Sigmoid colon (tissue), 6 donors: ENCODE measurements at regions not wholly inside any gene's neighbourhood (a gene's known extent, or its start where the extent isn't known, plus 50 kb on each side); places are given as distances from the start of the nearest gene placed in this dataset.

Source experiments
- DNase-seq: peaks from one replicate; pipeline ENCODE4 v3.0.0-alpha.2; 2019
- H3K27ac ChIP-seq, 4 donors: fragments of 200-600 bp; sonication (generic); one replicate each; pipeline ENCODE4 v1.5.1; 2016 to 2019; ENCODE audit warnings: mild to moderate bottlenecking in 1 of 4
- H3K27me3 ChIP-seq, 3 donors: fragments of 200-600 bp; sonication (generic); one replicate each; pipeline ENCODE4 v1.5.1; 2019; ENCODE audit warnings: mild to moderate bottlenecking in 1 of 3
- H3K36me3 ChIP-seq, 4 donors: fragments of 200-600 bp; sonication (generic); one replicate each; pipeline ENCODE4 v1.5.1; 2016 to 2019
- H3K4me1 ChIP-seq, 4 donors: fragments of 200-600 bp; sonication (generic); one replicate each; pipeline ENCODE4 v1.5.1; 2017 to 2019
- H3K4me3 ChIP-seq, 4 donors: fragments of 200-600 bp; sonication (generic); one replicate each; pipeline ENCODE4 v1.5.1; 2017 to 2019; ENCODE audit warnings: mild to moderate bottlenecking in 2 of 4, moderate library complexity in 1 of 4
- H3K9me3 ChIP-seq, 4 donors: fragments of 200-600 bp in 3 of 4; sonication (generic) in 3 of 4; one replicate each; pipeline versions ENCODE4 v1.5.1 to v1.6.1; 2013 to 2019
- EP300 ChIP-seq, 4 donors: sonication (generic); formaldehyde crosslinking; IDR thresholded peaks; one replicate each; pipeline ENCODE4 v1.6.1; 2017; ENCODE audit warnings: antibody characterized with exemption in 4 of 4
- POLR2A ChIP-seq, 2 donors: fragments of 450-650 bp; IDR thresholded peaks; one replicate each; pipeline ENCODE4 v1.6.1; 2016; ENCODE audit warnings: antibody characterized with exemption in 2 of 2, mild to moderate bottlenecking in 2 of 2, moderate library complexity in 2 of 2
- POLR2AphosphoS5 ChIP-seq, 4 donors: sonication (generic); formaldehyde crosslinking; IDR thresholded peaks; one replicate each; pipeline ENCODE4 v1.6.1; 2017; ENCODE audit warnings: antibody characterized with exemption in 4 of 4
- WGBS, 2 donors: extraction: QIAGEN DNeasy Blood & Tissue Kit; methylation state at CpG; one replicate each; pipeline ENCODE4 v1.1.7; 2013; 5-methylcytosine and 5-hydroxymethylcytosine counted together
- intact Hi-C: fragments of 100-400 bp; cut with DNase I; formaldehyde crosslinking; loops from one replicate; pipeline ENCODE4 v1.15.1; 2023
- TF ChIP-seq, protein P1 (sequence below), 4 experiments: fragments of 450-650 bp in 3 of 4; fragments of 200-600 bp in 1 of 4; IDR thresholded peaks; one replicate each; pipeline ENCODE4 v1.5.1; 2016 to 2019; ENCODE audit warnings: antibody characterized with exemption in 4 of 4, mild to moderate bottlenecking in 3 of 4, moderate library complexity in 2 of 4
- donor health status: healthy with polysubstance abuse.
- donor health status: healthy.

- DNase-seq = no peak
- 95 to 96% methylated on average over 1 of the region's 1 CpG for WGBS, 2 donors
- Histone ChIP-seq H3K4me3 (no peak overlapping the region), H3K27me3 (no peaks in the 10 kb centered on the region), H3K36me3 (no peaks in the 10 kb centered on the region), H3K4me1 (no peaks in the 10 kb centered on the region), H3K9me3 (no peaks in the 10 kb centered on the region), H3K27ac (no peak overlapping the region)
- no peak for TF ChIP-seq POLR2AphosphoS5 (IDR thresholded peaks at IDR 0.05)
- TF ChIP-seq, protein P1, sequence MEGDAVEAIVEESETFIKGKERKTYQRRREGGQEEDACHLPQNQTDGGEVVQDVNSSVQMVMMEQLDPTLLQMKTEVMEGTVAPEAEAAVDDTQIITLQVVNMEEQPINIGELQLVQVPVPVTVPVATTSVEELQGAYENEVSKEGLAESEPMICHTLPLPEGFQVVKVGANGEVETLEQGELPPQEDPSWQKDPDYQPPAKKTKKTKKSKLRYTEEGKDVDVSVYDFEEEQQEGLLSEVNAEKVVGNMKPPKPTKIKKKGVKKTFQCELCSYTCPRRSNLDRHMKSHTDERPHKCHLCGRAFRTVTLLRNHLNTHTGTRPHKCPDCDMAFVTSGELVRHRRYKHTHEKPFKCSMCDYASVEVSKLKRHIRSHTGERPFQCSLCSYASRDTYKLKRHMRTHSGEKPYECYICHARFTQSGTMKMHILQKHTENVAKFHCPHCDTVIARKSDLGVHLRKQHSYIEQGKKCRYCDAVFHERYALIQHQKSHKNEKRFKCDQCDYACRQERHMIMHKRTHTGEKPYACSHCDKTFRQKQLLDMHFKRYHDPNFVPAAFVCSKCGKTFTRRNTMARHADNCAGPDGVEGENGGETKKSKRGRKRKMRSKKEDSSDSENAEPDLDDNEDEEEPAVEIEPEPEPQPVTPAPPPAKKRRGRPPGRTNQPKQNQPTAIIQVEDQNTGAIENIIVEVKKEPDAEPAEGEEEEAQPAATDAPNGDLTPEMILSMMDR (IDR thresholded peaks at IDR 0.05) = no peak
- no peak for TF ChIP-seq EP300 (IDR thresholded peaks at IDR 0.05)
- no peak for TF ChIP-seq POLR2A (IDR thresholded peaks at IDR 0.05)
- intact Hi-C loops = no loop called here
These were observed 1303.7 kb upstream of the CADM2 start for GRCh38 chr3:83655083-83655482.

DNA sequence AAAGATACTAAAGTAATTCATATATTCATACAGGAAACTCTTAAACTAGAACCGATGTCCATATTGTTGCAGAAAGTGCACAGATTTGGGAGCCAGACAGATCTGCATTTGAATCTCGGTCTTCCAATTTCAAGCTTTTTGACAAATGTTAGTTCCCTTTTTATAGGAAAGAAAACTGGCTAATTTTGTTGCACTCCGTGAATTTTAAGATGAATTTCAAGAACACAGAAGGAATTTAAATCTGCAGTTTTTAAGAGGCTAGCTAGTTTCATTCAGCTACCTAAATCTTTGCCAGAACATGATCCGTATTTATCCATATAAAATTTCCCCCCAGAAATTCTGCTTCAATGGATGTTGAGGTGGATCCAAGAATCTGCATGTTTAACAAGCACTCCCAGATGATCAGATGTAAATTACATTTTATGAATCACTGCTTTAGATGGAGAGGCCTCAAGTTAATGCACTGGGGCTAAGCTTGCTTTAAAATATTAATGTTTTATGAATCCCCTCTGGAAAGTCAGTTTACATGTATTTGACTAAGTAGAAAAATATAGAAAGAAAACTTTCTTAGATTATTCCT is 1296.3 kb upstream of the CADM2 start:
- TF ChIP-seq, protein P1 (IDR thresholded peaks at IDR 0.05) = no peak
- TF ChIP-seq POLR2A (IDR thresholded peaks at IDR 0.05) (no peak), POLR2AphosphoS5 (IDR thresholded peaks at IDR 0.05) (no peak), EP300 (IDR thresholded peaks at IDR 0.05) (no peak)
- Histone ChIP-seq H3K4me3 (no peak overlapping the region), H3K4me1 (no peaks in the 10 kb centered on the region), H3K27ac (no peak overlapping the region), H3K27me3 (no peaks in the 10 kb centered on the region), H3K9me3 (no peaks in the 10 kb centered on the region), H3K36me3 (no peaks in the 10 kb centered on the region)
- 83 to 84% methylated on average over 4 of the region's 4 CpGs for WGBS, 2 donors
- intact Hi-C loops = no loop called here
- no peak for DNase-seq

DNA sequence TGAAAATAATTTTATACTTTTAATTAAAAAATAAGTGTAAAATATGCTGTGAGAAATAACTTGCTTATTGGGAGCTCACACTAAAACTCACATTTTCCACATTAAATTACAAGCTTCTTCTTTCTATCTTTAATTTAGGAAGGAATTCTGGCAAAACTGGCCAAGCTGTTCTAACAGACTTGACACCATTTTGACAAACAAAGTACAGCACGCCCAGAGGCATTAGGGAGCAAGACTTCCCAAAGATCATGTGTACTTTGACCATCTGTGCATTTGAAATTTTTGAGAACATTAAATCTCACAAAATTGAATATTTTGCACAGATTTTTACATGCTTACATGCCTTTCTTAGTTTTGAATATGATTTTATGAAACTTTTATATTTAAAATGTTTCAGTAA is 1288.4 kb upstream of the CADM2 start:
- Histone ChIP-seq H3K27me3 (no peaks in the 10 kb centered on the region), H3K9me3 (no peaks in the 10 kb centered on the region), H3K27ac (no peak overlapping the region), H3K36me3 (no peaks in the 10 kb centered on the region), H3K4me1 (no peaks in the 10 kb centered on the region), H3K4me3 (no peak overlapping the region)
- intact Hi-C loops = no loop called here
- TF ChIP-seq EP300 (IDR thresholded peaks at IDR 0.05) (no peak), POLR2A (IDR thresholded peaks at IDR 0.05) (no peak), POLR2AphosphoS5 (IDR thresholded peaks at IDR 0.05) (no peak)
- TF ChIP-seq, protein P1 (IDR thresholded peaks at IDR 0.05) = no peak
- WGBS, 2 donors = 81 to 82% methylated on average over 1 of the region's 1 CpG
- DNase-seq = no peak

- no peak for DNase-seq
- Histone ChIP-seq H3K27ac (no peak overlapping the region), H3K4me1 (no peaks in the 10 kb centered on the region), H3K27me3 (no peaks in the 10 kb centered on the region), H3K36me3 (no peaks in the 10 kb centered on the region), H3K4me3 (no peak overlapping the region), H3K9me3 (no peaks in the 10 kb centered on the region)
- intact Hi-C loops = no loop called here
- TF ChIP-seq EP300 (IDR thresholded peaks at IDR 0.05) (no peak), POLR2A (IDR thresholded peaks at IDR 0.05) (no peak), POLR2AphosphoS5 (IDR thresholded peaks at IDR 0.05) (no peak)
- TF ChIP-seq, protein P1 (IDR thresholded peaks at IDR 0.05) = no peak
- 50 to 66% methylated on average over 4 of the region's 4 CpGs for WGBS, 2 donors
These were observed 1274.7 kb upstream of the CADM2 start for GRCh38 chr3:83683937-83684598.
